NCI-H345 (cell line): ENCODE measurements at regions not wholly inside any gene's neighbourhood (a gene's known extent, or its start where the extent isn't known, plus 50 kb on each side); places are given as distances from the start of the nearest gene placed in this dataset.

Experiments used
- DNase-seq: peaks from one replicate; lab custom pipeline; 2025; lab: John Stamatoyannopoulos, UW

- DNase-seq = no peak
Measured at GRCh38 chr10:3464760-3465405, 292.3 kb upstream of the PITRM1 start.

GRCh38 chr10:3460420-3461128, 288.0 kb upstream of the PITRM1 start:
- DNase-seq = no peak

GRCh38 chr10:3455385-3456334, 283.1 kb upstream of the PITRM1 start:
- no peak for DNase-seq

- no peak for DNase-seq
Measured at GRCh38 chr10:3452683-3453361, 280.2 kb upstream of the PITRM1 start.

- DNase-seq = no peak
Measured at GRCh38 chr10:3452173-3452626, 279.6 kb upstream of the PITRM1 start.

- DNase-seq = no peak
Measured at GRCh38 chr10:3451516-3452172, 279.1 kb upstream of the PITRM1 start.

GRCh38 chr10:3446221-3446620, 273.6 kb upstream of the PITRM1 start:
- DNase-seq = no peak

- DNase-seq = no peak
Measured at GRCh38 chr10:3445648-3446047, 273.1 kb upstream of the PITRM1 start.

- no peak for DNase-seq
Measured at GRCh38 chr10:3442451-3442990, 269.9 kb upstream of the PITRM1 start.

GRCh38 chr10:3439183-3439582, 266.6 kb upstream of the PITRM1 start:
- no peak for DNase-seq

GRCh38 chr10:3438606-3439005, 266.0 kb upstream of the PITRM1 start:
- no peak for DNase-seq

GRCh38 chr10:3435671-3436070, 263.1 kb upstream of the PITRM1 start:
- DNase-seq = no peak

- no peak for DNase-seq
Measured at GRCh38 chr10:3433988-3434387, 261.4 kb upstream of the PITRM1 start.

- no peak for DNase-seq
Measured at GRCh38 chr10:3433131-3433530, 260.5 kb upstream of the PITRM1 start.

- no peak for DNase-seq
Measured at GRCh38 chr10:3432081-3432825, 259.7 kb upstream of the PITRM1 start.

- DNase-seq = no peak
Measured at GRCh38 chr10:3430501-3430900, 257.9 kb upstream of the PITRM1 start.

GRCh38 chr10:3429676-3430075, 257.1 kb upstream of the PITRM1 start:
- no peak for DNase-seq

- DNase-seq = no peak
Measured at GRCh38 chr10:3428826-3429225, 256.2 kb upstream of the PITRM1 start.

GRCh38 chr10:3427950-3428354, 255.4 kb upstream of the PITRM1 start:
- no peak for DNase-seq

GRCh38 chr10:3427347-3427746, 254.8 kb upstream of the PITRM1 start:
- DNase-seq = no peak
